Activated CD4-positive, alpha-beta T cell treated with anti-CD3 and anti-CD28 coated beads, Interleukin-2, amount 50 U/mL, for 16 hours (primary cell): ENCODE measurements at regions not wholly inside any gene's neighbourhood (a gene's known extent, or its start where the extent isn't known, plus 50 kb on each side); places are given as distances from the start of the nearest gene placed in this dataset.
"Not testable (repeated sequence)": the region's sequence is repeated elsewhere in the genome, so short reads cannot be mapped to it uniquely, and the experiment has no call there.

Experiments used
- DNase-seq: peaks from one replicate; pipeline ENCODE4 v3.0.0-alpha.2; 2020

DNA sequence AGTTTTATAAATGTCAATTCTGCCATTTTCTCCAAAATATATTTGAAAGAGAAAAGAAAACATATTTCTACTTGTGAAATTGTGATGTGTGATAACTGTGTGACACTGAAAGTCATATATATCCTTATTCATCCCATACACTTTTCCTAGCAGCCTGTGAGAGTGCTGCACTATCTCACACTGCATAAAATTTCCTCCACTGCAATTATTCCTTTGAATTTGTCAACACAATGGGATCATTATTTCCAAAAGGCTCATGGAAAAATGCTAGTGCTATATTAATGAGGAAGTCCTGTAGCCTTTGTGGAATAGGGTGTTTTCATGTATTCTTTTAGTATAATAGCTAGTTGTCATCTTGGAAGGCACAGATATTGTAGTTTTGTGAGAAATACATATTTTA, 504.1 kb downstream of the RPL10L start:
- no peak for DNase-seq

DNA sequence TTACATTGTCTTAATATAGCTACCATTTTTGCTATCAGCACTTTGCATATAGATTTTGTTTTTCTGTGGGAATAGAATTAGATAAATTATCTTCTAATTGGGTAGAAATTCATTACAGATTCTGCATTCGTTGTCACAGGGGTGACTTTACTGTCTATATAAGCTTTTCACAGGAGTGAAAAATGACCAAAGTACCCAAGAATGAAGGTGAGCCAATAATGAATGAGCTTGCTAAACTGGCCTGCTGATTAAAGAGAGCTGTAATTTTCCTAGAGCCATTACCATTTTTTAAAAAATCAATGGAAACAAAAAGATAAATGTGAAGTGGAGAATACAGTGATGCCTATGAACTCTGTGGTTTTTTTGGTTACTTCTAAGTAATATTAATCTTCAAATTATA, 504.6 kb downstream of the RPL10L start:
- no peak for DNase-seq

DNA sequence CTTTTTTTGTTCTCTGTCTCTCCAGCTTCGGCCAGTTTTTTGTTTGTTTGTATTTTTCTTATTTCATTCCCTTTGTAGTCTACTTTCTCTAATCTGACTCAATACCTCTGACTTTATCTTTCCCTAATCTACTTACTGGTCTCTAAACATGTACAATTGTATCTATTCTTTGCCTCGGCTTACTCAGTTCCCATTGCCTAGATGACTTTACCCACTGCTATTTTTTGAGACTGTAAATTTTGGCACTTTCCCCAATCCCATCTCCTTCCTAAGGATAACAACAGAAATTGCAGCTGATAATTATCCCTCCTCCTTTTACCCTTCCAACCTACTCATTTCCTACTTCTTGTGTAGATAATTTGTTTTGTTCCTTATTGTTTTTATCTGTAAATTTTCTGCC, 511.1 kb downstream of the RPL10L start:
- DNase-seq, result no peak

DNA sequence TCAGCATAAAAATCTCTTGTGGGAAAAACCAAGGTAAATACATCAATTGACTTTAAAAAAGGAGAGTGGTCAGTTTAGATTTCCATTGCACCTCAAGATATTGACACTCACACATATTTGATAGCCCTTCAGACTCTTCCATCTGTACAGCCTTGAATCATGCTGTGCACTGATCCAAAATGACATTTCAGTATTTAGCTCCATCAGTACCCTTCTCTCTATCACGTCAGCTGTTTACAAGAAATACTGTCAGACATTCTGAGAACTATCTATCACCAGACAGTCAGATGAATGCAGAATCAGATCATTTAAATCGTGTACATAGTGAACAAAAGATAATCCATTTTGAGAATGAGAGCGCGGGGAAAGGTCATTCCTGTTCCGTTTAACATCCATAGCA, 511.9 kb downstream of the RPL10L start:
- no peak for DNase-seq

DNA sequence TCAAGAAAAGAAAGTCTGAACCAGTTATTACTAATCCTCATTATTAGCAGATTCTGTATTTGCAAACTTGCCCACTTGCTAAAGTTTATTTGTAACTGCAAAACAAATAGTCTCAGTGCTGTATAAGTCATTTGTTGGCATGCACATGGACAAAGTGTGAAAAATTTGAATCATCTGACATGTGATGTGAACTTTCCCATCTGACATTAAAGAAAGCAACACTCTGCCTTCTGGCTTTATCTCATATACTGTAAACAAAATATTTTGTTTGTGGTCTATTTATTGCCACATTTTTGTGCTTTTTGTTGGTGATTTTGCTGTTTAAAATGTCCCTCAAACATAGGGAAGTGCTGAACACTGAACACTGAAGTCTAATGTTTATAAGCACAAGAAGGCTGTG, 513.8 kb downstream of the RPL10L start:
- DNase-seq, result no peak

DNA sequence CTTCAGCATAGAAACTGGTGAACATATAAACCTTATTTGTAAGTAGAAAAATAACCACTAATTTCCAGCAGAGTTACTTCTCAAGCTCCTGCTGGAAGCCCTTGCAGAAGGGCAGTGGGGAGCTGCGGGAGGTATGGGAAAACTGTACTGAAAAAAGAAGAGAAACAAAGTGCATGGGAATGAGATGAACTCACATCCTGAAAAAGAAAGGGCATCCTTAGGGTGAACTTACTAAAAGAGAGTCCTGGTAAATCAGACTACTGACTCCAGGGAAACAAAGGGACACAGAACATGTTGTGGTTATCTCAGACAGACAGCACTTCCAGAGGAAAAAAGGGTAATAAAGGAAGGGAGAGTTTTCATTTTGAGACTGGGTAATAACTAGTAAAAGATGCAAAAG, 515.1 kb downstream of the RPL10L start:
- no peak for DNase-seq

DNA sequence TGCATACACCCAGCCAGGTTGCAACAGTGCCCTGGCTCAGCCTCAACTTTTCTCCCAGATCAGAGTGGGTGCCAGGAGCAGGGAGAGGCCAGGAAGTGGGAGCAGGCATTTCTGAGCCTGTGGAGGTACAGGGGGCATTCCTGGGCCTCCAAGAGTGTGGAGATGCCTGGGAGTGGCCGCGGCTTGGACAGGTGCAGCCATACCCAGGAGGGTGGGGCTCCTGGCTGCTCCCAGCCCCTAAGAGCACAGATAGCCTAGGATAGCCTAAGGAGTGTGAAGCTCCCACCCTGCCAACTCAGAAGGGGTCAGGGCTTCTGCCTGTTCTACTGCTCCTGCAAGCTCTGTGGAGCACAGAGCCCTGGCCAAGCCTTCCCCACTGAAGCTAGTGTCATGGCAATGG, 543.4 kb downstream of the RPL10L start:
- no peak for DNase-seq

DNA sequence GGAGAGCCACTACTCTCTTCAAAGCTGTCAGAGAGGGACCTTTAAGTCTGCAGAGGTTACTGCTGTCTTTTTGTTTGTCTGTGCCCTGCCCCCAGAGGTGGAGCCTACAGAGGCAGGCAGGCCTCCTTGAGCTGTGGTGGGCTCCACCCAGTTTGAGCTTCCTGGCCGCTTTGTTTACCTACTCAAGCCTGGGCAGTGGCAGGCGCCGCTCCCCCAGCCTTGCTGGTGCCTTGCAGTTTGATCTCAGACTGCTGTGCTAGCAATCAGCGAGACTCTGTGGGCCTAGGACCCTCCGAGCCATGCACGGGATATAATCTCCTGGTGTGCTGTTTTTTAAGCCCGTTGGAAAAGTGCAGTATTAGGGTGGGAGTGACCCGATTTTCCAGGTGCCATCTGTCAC, 550.7 kb downstream of the RPL10L start:
- not testable (repeated sequence) for DNase-seq

DNA sequence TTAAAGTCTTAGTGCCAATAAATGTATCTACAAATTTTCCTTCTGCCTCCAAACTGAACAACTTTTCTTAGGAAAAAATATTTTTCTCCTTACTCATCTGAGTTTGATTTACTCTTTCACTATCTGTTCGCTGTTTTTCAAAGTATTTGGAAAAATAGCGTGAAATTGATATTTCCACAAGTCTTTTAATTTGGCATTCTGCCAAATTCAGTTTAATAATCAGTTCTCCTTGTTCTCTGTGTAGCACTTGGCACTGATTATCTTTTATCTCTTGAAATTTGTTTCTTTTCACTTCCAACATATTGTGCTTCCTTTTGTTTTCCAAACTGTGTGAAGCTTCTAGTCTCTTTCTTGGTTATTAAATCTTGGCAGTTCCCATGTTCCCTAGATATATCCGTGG, 559.8 kb downstream of the RPL10L start:
- no peak for DNase-seq

DNA sequence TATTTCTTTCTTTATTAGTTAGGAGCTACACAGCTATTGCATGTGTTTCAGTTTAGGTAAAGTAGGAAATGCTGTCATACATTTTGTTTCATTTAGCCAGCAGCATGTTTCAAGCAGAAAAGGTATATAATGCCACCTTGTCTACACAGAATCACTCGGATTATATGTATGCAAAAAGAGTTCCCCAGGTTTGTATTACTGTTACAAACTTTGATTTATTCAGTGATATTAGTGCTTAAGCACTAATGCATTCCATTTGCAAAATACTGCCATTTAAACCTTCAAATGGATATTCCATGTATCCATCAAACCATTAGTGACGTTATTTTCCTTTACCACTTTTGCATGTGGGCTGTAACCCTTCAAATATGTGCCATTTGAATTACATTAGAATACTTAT, 564.0 kb downstream of the RPL10L start:
- no peak for DNase-seq

DNA sequence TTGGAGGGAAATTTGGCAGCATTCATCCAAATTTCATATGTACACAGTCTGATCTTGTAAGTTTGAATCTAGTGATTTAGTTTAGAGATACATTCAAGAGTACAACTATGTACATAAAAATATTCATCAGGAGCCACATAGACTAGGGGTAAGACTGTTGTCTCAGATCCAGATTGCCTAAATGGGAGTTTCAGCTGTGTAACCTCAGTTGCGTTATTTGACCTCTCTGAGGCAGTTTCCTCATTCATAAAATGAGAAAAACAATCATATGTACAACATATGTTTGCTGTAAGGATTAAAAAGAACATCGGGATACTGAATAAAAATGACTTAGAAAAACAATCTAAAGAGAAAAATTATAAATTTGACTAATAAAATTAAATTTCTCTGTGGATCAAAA, 577.5 kb downstream of the RPL10L start:
- DNase-seq, result no peak

DNA sequence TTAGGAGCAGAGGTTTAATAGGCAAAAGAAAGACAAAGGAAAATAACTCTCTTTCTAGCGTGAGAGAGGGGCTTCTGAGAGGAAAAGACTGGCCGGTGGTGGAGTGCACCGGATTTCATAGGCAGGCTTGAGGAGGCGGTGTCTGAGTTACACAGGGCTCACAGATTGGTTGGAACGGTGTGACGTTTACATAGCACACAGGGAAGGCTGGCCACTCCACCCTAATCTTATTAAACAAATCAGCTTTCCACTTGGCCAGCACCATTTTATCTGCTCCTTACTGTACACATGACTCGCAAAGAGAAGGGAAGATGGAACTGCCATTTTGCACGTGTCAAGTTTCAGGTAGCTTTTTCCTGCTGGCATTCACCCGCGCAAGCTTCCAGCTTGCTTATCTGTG, 587.7 kb downstream of the RPL10L start:
- DNase-seq, result no peak

DNA sequence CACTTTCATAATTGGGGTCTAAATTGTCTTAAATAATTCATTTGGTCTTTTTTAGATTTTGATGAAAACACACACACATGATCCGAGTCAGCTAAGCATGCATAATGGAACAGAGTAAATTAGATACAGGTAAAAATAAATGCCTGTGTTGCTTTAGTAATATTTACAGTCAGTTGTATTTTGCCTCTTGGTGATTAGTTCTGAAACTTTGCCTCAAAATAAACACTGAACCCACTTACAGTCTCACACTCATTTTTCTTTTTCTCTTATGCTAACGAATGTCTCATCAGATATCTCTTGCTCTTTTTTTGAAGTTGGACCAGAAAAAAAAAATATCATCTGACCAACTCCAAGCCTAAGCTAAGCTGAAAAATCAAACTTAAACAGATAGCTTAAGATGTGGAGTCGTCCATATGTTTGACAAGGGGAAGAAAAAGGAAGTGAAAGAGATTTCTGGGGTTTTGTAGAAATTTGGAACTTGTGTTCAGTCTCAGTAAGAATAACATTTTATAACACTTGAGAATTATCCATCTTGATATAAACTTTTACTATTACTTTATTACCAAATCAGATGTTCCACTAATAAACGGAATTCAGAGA, 592.5 kb downstream of the RPL10L start:
- no peak for DNase-seq

DNA sequence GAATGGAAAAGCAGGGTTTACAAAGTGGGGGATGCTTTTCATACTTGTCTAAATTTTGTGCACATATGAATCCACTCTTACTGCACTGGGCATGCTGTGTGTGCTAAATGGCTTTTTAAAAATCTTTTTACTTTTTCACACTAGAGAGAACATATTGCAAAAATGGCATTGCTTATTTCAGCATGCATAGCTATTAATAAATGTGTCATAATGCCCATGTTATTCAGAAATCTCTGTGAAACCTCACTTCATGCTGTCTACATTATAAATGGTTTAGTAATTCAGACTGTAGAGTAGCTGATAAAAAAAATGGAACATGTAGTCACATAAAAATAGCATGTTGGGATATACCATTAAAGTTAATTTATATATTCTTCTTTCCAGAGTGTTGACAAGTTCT, 593.8 kb downstream of the RPL10L start:
- DNase-seq, result no peak

DNA sequence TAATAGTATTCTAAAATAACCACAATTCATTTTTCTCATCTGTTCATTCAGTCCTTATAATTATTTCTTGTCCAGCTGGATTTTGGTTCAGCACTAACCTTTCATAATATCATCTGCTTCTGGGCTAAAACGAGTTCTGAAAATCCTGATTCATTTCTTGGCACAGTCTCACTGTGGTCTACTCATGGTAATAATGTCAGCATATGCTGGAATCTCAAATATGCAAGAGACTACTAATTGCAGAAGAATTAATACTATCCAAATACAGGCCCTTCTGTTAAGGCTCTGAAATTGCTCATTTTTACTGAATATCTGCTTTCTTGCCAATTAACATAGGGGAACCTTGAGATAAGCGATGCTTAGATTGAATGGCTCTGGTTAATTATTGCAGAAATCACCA, 597.1 kb downstream of the RPL10L start:
- no peak for DNase-seq

DNA sequence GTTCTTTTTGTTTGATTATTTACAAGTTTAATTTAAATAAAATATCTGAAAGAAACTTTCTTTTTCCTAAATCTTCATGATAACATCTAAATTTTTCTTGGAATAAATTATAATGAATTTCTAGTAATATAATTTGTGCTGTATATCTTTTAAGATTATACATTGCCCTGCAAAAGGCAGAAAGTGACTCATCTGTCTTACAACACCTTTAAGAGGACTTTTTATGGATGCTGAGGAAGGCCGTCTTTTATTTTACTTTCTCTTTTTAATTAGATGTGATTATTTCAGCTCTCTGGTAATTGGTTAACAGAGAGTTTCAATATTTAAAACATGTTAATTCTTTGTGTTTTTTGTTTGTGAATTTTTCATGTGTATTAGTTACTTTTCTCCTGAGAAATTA, 598.4 kb downstream of the RPL10L start:
- DNase-seq, result no peak

DNA sequence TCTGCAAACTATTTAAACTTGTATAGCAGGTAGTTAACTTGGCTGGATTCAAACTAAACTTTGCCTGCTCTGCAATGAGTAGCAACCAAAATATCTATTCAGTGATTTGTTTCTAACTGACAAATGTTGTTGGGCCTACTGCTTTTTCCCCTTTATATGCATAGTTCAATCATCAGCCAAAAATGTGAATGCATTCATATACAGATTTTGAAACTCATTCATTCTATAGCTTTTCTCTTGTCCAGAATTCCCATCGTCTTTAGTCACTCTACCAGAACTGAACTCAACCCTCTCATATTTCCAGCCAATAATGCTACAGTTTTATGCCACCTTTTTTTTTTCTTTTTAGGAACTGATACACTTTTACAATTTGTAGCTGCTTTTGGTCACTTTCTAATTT, 599.8 kb downstream of the RPL10L start:
- DNase-seq, result no peak

DNA sequence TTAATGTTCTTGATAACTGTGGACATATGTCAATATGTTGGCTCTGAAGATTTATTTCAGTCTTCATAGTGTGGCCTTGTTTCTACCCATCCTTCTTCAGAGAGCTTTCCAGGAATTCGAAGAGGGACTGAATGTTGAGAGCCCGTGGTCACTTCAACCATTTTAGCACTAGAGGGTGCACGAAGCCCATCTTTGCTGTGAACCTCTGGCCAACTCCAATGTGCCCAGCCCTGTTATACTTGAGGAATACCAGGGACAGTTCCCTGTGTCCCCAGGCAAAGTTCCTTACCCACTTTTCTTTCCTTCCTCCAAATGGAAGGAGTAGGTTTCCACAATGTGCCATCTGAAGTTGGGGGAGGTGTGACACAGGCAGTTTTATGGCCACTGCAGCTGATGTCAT, 603.5 kb downstream of the RPL10L start:
- no peak for DNase-seq

DNA sequence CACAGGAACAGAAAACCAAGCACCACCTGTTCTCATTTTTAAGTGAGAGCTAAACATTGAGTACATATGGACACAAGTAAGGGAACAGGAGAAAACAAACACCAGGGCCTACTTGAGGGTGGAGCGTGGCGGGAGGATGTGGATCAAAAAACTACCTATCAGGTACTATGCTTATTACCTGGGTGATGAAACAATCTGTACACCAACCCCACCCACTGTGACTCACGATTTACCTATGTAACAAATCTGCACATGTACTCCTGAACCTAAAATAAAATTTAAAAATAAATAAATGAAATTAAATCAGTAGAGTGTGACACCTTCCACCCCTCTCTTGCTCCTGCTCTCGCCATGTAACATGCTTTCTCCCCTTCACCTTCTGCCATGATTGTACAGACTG, 615.5 kb downstream of the RPL10L start:
- DNase-seq, result no peak

DNA sequence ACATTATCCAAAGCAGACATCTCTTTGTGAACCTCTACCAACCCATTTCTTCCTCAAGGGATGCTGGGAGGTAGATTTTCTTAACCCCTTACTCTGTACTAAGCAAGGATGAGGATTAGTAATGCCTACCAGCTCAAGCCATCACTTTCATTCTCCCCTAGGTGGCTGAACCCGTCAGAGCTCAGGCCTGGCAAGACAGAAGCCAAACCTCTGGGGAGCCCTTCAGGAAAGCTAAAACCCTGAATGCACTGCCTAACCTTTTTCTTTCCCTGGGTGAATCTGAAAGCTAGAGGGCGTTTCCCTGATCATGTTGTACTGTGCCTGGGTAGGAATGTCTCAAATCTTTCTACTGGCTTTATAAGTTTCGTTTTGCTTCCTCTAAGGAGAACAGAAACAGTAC, 617.3 kb downstream of the RPL10L start:
- no peak for DNase-seq

DNA sequence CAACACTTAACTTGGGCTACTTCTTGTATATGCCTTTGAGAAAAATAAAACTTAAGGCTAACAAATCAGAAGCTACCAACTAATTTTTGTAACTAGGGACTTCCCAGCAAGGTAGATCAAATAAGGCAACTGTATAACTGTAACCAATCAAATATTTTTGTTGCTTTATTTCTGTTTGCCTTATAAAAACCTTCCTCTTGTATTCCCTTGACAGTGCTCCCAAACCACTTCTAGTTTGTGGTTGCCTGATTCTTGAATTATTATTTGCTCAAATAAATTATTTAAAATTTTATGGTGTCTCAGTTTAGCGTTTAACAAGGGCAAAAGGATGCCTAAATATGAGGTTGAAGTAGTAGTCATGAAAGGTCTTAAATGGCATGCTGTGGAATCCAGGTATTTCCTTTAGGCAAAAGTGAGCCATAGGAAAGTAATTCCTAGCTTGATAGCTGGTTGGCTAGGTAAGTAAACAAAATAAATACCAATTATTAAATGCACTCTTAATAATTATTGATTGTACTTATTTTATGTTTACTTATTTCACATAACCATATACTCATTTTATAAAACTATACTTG, 632.6 kb downstream of the RPL10L start:
- no peak for DNase-seq

DNA sequence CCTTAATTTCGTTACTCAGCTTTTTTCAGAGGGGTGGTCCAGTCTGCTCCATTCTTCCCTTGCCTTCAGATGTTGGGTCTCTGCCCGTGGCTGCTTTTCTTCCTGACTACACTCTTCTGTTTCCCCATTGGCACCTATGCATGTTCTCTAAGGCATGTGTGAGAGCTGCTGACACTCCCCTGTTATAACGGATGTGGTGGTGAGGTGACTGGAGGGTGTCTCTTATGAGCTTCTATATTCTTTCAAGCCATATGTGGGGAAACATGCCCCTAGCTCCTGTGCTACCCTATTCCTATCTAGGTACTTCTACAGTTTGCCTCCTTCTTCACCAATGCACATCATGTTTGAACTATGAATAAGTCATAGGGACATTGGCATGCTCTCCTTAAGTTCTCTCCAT, 643.2 kb downstream of the RPL10L start:
- DNase-seq, result no peak

DNA sequence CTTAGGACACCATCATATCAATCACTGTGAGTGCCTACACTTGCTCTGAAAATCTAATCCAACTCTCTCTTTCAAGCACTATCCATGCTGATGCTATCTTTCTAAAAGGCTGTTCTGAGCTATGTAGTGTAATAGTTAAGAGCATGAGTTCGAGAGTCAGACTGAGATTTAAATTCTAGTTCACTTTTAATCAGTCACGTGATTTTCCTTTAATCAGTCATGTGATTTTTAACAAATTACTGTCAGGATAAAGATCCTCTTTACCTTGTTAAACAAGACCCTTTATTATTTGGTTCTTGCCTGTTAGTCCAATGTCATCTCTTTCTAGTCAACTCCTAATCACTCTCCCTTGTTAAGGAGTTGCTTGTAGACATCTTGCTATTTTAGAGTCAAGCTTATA, 653.0 kb downstream of the RPL10L start:
- DNase-seq, result no peak

DNA sequence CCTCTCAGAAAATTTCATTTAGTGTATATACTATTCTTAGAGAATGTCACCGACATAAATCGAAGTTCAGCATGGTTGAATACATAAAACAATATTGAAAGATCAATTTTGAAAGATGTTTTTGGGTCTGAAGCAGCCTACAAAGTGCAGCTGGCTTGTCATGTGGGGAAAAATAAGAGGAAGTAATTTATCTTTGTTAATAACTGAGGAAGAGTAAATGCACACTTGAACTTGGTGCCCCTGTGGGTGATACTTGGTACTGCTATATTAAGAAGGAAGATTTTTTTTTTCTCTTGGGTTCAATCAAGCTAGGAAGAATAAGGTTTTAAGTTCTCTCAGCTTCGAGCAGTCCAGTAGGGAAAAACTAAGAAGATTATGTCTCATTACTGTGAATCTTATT, 661.3 kb downstream of the RPL10L start:
- no peak for DNase-seq

DNA sequence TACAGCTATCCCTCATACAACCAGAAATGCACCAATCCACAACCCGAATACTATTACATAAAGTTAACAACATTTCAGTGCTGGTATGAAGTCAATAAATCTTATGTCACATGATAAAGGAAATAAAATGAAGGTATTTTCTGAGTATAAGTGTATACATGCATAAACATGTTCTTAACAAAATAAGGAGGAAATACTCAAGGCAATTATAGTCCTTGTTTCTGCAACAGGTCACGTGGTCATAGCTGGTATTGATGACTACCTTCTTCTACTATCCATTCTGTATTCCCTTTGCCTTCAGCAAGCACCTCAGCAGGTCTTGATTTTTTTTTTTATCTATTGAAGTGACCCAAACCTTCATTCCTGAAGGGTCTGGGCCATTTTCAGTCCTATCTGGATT, 675.6 kb downstream of the RPL10L start:
- DNase-seq, result no peak

DNA sequence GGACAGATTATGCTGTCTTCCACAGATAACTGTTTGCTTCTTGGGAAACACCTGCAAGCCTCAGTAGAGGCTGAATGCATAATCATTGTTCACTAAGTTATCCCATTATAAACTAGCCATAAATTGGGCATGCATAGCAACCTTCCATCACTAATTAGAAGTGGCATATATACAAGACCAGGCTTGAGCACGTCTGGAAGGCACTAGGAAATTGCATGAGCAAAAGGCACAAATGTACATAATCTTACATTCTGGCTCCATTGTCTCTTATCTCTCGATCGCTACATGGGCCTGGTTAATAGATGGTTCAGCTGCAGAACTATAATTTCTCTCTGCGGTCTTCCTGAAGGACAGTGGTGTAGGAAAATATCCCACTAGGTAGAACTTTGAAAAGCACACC, 679.2 kb downstream of the RPL10L start:
- DNase-seq, result no peak
